ENCODE measurements at regions not wholly inside any gene's neighbourhood (a gene's known extent, or its start where the extent isn't known, plus 50 kb on each side); places are given as distances from the start of the nearest gene placed in this dataset.

- Histone ChIP-seq H3K9me3 (ENCODE audit: control insufficient read depth in 2 of 2, low read length in 2 of 2) (no peaks in the 10 kb centered on the region), H3K9ac (ENCODE audit: low read length in 2 of 2) (no peak overlapping the region), H3K27ac (ENCODE audit: low read length) (no peak overlapping the region), H3K27me3 (ENCODE audit: control insufficient read depth in 1 of 2, insufficient read depth in 2 of 2, low read length in 2 of 2) (no peaks in the 10 kb centered on the region), H3K4me1 (ENCODE audit: control insufficient read depth, insufficient read depth, low read length) (no peaks in the 10 kb centered on the region), H3K4me3 (ENCODE audit: low read length in 2 of 2) (no peak overlapping the region), H3K36me3 (ENCODE audit: control insufficient read depth in 2 of 2, insufficient read depth in 2 of 2, low read length in 2 of 2) (no peaks in the 10 kb centered on the region)
These were observed 212.6 kb downstream of the MAFB start for GRCh38 chr20:40476461-40476860.

GRCh38 chr20:40472905-40473304 lies 216.1 kb downstream of the MAFB start:
- no peak overlapping the region for H3K27ac ChIP-seq (ENCODE audit: low read length)
- no peaks in the 10 kb centered on the region for H3K36me3 ChIP-seq (ENCODE audit: control insufficient read depth in 2 of 2, insufficient read depth in 2 of 2, low read length in 2 of 2)
- no peaks in the 10 kb centered on the region for H3K9me3 ChIP-seq (ENCODE audit: control insufficient read depth in 2 of 2, low read length in 2 of 2)
- no peak overlapping the region for H3K4me3 ChIP-seq (ENCODE audit: low read length in 2 of 2)
- no peaks in the 10 kb centered on the region for H3K27me3 ChIP-seq (ENCODE audit: control insufficient read depth in 1 of 2, insufficient read depth in 2 of 2, low read length in 2 of 2)
- H3K9ac ChIP-seq (ENCODE audit: low read length in 2 of 2) = no peak overlapping the region
- H3K4me1 ChIP-seq (ENCODE audit: control insufficient read depth, insufficient read depth, low read length) = peaks cover 3% of the 10 kb centered on the region

- no peak overlapping the region for H3K27ac ChIP-seq (ENCODE audit: low read length)
- no peak overlapping the region for H3K9ac ChIP-seq (ENCODE audit: low read length in 2 of 2)
- no peaks in the 10 kb centered on the region for H3K27me3 ChIP-seq (ENCODE audit: control insufficient read depth in 1 of 2, insufficient read depth in 2 of 2, low read length in 2 of 2)
- H3K9me3 ChIP-seq (ENCODE audit: control insufficient read depth in 2 of 2, low read length in 2 of 2) = no peaks in the 10 kb centered on the region
- no peaks in the 10 kb centered on the region for H3K36me3 ChIP-seq (ENCODE audit: control insufficient read depth in 2 of 2, insufficient read depth in 2 of 2, low read length in 2 of 2)
- H3K4me1 ChIP-seq (ENCODE audit: control insufficient read depth, insufficient read depth, low read length) = peaks cover 3% of the 10 kb centered on the region
- no peak overlapping the region for H3K4me3 ChIP-seq (ENCODE audit: low read length in 2 of 2)
These were observed 217.8 kb downstream of the MAFB start for GRCh38 chr20:40471261-40471629.

GRCh38 chr20:40470445-40471260 lies 218.4 kb downstream of the MAFB start:
- H3K4me3 ChIP-seq (ENCODE audit: low read length in 2 of 2) = no peak overlapping the region
- no peaks in the 10 kb centered on the region for H3K36me3 ChIP-seq (ENCODE audit: control insufficient read depth in 2 of 2, insufficient read depth in 2 of 2, low read length in 2 of 2)
- H3K4me1 ChIP-seq (ENCODE audit: control insufficient read depth, insufficient read depth, low read length) = peaks cover 3% of the 10 kb centered on the region
- H3K9ac ChIP-seq (ENCODE audit: low read length in 2 of 2) = no peak overlapping the region
- no peaks in the 10 kb centered on the region for H3K9me3 ChIP-seq (ENCODE audit: control insufficient read depth in 2 of 2, low read length in 2 of 2)
- H3K27me3 ChIP-seq (ENCODE audit: control insufficient read depth in 1 of 2, insufficient read depth in 2 of 2, low read length in 2 of 2) = no peaks in the 10 kb centered on the region
- no peak overlapping the region for H3K27ac ChIP-seq (ENCODE audit: low read length)

GRCh38 chr20:40468759-40469158 lies 220.3 kb downstream of the MAFB start:
- H3K27me3 ChIP-seq (ENCODE audit: control insufficient read depth in 1 of 2, insufficient read depth in 2 of 2, low read length in 2 of 2) = no peaks in the 10 kb centered on the region
- H3K36me3 ChIP-seq (ENCODE audit: control insufficient read depth in 2 of 2, insufficient read depth in 2 of 2, low read length in 2 of 2) = no peaks in the 10 kb centered on the region
- no peak overlapping the region for H3K9ac ChIP-seq (ENCODE audit: low read length in 2 of 2)
- no peak overlapping the region for H3K27ac ChIP-seq (ENCODE audit: low read length)
- no peak overlapping the region for H3K4me3 ChIP-seq (ENCODE audit: low read length in 2 of 2)
- H3K9me3 ChIP-seq (ENCODE audit: control insufficient read depth in 2 of 2, low read length in 2 of 2) = no peaks in the 10 kb centered on the region
- H3K4me1 ChIP-seq (ENCODE audit: control insufficient read depth, insufficient read depth, low read length) = peaks cover 3% of the 10 kb centered on the region

GRCh38 chr20:40467703-40468411 lies 221.2 kb downstream of the MAFB start:
- Histone ChIP-seq H3K36me3 (ENCODE audit: control insufficient read depth in 2 of 2, insufficient read depth in 2 of 2, low read length in 2 of 2) (no peaks in the 10 kb centered on the region), H3K27ac (ENCODE audit: low read length) (no peak overlapping the region), H3K9ac (ENCODE audit: low read length in 2 of 2) (no peak overlapping the region), H3K4me1 (ENCODE audit: control insufficient read depth, insufficient read depth, low read length) (peaks cover 3% of the 10 kb centered on the region), H3K4me3 (ENCODE audit: low read length in 2 of 2) (no peak overlapping the region), H3K27me3 (ENCODE audit: control insufficient read depth in 1 of 2, insufficient read depth in 2 of 2, low read length in 2 of 2) (no peaks in the 10 kb centered on the region), H3K9me3 (ENCODE audit: control insufficient read depth in 2 of 2, low read length in 2 of 2) (no peaks in the 10 kb centered on the region)

GRCh38 chr20:40467067-40467466 lies 222.0 kb downstream of the MAFB start:
- no peaks in the 10 kb centered on the region for H3K27me3 ChIP-seq (ENCODE audit: control insufficient read depth in 1 of 2, insufficient read depth in 2 of 2, low read length in 2 of 2)
- no peaks in the 10 kb centered on the region for H3K9me3 ChIP-seq (ENCODE audit: control insufficient read depth in 2 of 2, low read length in 2 of 2)
- H3K9ac ChIP-seq (ENCODE audit: low read length in 2 of 2) = no peak overlapping the region
- H3K36me3 ChIP-seq (ENCODE audit: control insufficient read depth in 2 of 2, insufficient read depth in 2 of 2, low read length in 2 of 2) = no peaks in the 10 kb centered on the region
- H3K4me1 ChIP-seq (ENCODE audit: control insufficient read depth, insufficient read depth, low read length) = peaks cover 3% of the 10 kb centered on the region
- no peak overlapping the region for H3K4me3 ChIP-seq (ENCODE audit: low read length in 2 of 2)
- H3K27ac ChIP-seq (ENCODE audit: low read length) = no peak overlapping the region

- H3K4me3 ChIP-seq (ENCODE audit: low read length in 2 of 2) = no peak overlapping the region
- no peaks in the 10 kb centered on the region for H3K36me3 ChIP-seq (ENCODE audit: control insufficient read depth in 2 of 2, insufficient read depth in 2 of 2, low read length in 2 of 2)
- H3K9ac ChIP-seq (ENCODE audit: low read length in 2 of 2) = no peak overlapping the region
- no peaks in the 10 kb centered on the region for H3K9me3 ChIP-seq (ENCODE audit: control insufficient read depth in 2 of 2, low read length in 2 of 2)
- no peaks in the 10 kb centered on the region for H3K4me1 ChIP-seq (ENCODE audit: control insufficient read depth, insufficient read depth, low read length)
- H3K27ac ChIP-seq (ENCODE audit: low read length) = no peak overlapping the region
- no peaks in the 10 kb centered on the region for H3K27me3 ChIP-seq (ENCODE audit: control insufficient read depth in 1 of 2, insufficient read depth in 2 of 2, low read length in 2 of 2)
These were observed 224.3 kb downstream of the MAFB start for GRCh38 chr20:40464731-40465208.

- Histone ChIP-seq H3K4me3 (ENCODE audit: low read length in 2 of 2) (no peak overlapping the region), H3K9me3 (ENCODE audit: control insufficient read depth in 2 of 2, low read length in 2 of 2) (no peaks in the 10 kb centered on the region), H3K36me3 (ENCODE audit: control insufficient read depth in 2 of 2, insufficient read depth in 2 of 2, low read length in 2 of 2) (no peaks in the 10 kb centered on the region), H3K4me1 (ENCODE audit: control insufficient read depth, insufficient read depth, low read length) (no peaks in the 10 kb centered on the region), H3K27ac (ENCODE audit: low read length) (no peak overlapping the region), H3K27me3 (ENCODE audit: control insufficient read depth in 1 of 2, insufficient read depth in 2 of 2, low read length in 2 of 2) (no peaks in the 10 kb centered on the region), H3K9ac (ENCODE audit: low read length in 2 of 2) (no peak overlapping the region)
These were observed 225.9 kb downstream of the MAFB start for GRCh38 chr20:40463171-40463570.

GRCh38 chr20:40462566-40462965 lies 226.5 kb downstream of the MAFB start:
- no peaks in the 10 kb centered on the region for H3K4me1 ChIP-seq (ENCODE audit: control insufficient read depth, insufficient read depth, low read length)
- no peak overlapping the region for H3K27ac ChIP-seq (ENCODE audit: low read length)
- no peaks in the 10 kb centered on the region for H3K27me3 ChIP-seq (ENCODE audit: control insufficient read depth in 1 of 2, insufficient read depth in 2 of 2, low read length in 2 of 2)
- H3K9ac ChIP-seq (ENCODE audit: low read length in 2 of 2) = no peak overlapping the region
- H3K4me3 ChIP-seq (ENCODE audit: low read length in 2 of 2) = no peak overlapping the region
- H3K36me3 ChIP-seq (ENCODE audit: control insufficient read depth in 2 of 2, insufficient read depth in 2 of 2, low read length in 2 of 2) = no peaks in the 10 kb centered on the region
- H3K9me3 ChIP-seq (ENCODE audit: control insufficient read depth in 2 of 2, low read length in 2 of 2) = no peaks in the 10 kb centered on the region

- no peak overlapping the region for H3K27ac ChIP-seq (ENCODE audit: low read length)
- no peak overlapping the region for H3K4me3 ChIP-seq (ENCODE audit: low read length in 2 of 2)
- no peaks in the 10 kb centered on the region for H3K9me3 ChIP-seq (ENCODE audit: control insufficient read depth in 2 of 2, low read length in 2 of 2)
- H3K9ac ChIP-seq (ENCODE audit: low read length in 2 of 2) = no peak overlapping the region
- no peaks in the 10 kb centered on the region for H3K27me3 ChIP-seq (ENCODE audit: control insufficient read depth in 1 of 2, insufficient read depth in 2 of 2, low read length in 2 of 2)
- H3K4me1 ChIP-seq (ENCODE audit: control insufficient read depth, insufficient read depth, low read length) = no peaks in the 10 kb centered on the region
- no peaks in the 10 kb centered on the region for H3K36me3 ChIP-seq (ENCODE audit: control insufficient read depth in 2 of 2, insufficient read depth in 2 of 2, low read length in 2 of 2)
These were observed 229.7 kb downstream of the MAFB start for GRCh38 chr20:40459299-40459698.
